NCI-H526 (cell line): ENCODE measurements at regions not wholly inside any gene's neighbourhood (a gene's known extent, or its start where the extent isn't known, plus 50 kb on each side); places are given as distances from the start of the nearest gene placed in this dataset.

Experiments used
- DNase-seq, 2 experiments: peaks; one replicate each; lab custom pipeline; 2025; lab: John Stamatoyannopoulos, UW

GRCh38 chr2:220850116-220850515, 722.0 kb downstream of the EPHA4 start:
- no peak for DNase-seq

- no peak for DNase-seq
Measured at GRCh38 chr2:220855296-220855695, 716.8 kb downstream of the EPHA4 start.

- DNase-seq: no peak
Measured at GRCh38 chr2:220856486-220856885, 715.6 kb downstream of the EPHA4 start.

- DNase-seq: no peak
Measured at GRCh38 chr2:220857368-220857767, 714.7 kb downstream of the EPHA4 start.

GRCh38 chr2:220858101-220858500, 714.0 kb downstream of the EPHA4 start:
- DNase-seq: no peak

GRCh38 chr2:220871909-220872308, 700.2 kb downstream of the EPHA4 start:
- peak in 1 of 2 experiments; percentile 19 for DNase-seq

GRCh38 chr2:220876080-220876824, 695.9 kb downstream of the EPHA4 start:
- DNase-seq: no peak

GRCh38 chr2:220877491-220877890, 694.6 kb downstream of the EPHA4 start:
- no peak for DNase-seq

GRCh38 chr2:220877897-220878296, 694.2 kb downstream of the EPHA4 start:
- no peak for DNase-seq

- DNase-seq: no peak
Measured at GRCh38 chr2:220880623-220881596, 691.2 kb downstream of the EPHA4 start.

GRCh38 chr2:220882507-220882906, 689.6 kb downstream of the EPHA4 start:
- DNase-seq: no peak

GRCh38 chr2:220885593-220885992, 686.5 kb downstream of the EPHA4 start:
- DNase-seq: no peak

GRCh38 chr2:220887271-220887870, 684.7 kb downstream of the EPHA4 start:
- DNase-seq: no peak

- no peak for DNase-seq
Measured at GRCh38 chr2:220887876-220888275, 684.2 kb downstream of the EPHA4 start.

- no peak for DNase-seq
Measured at GRCh38 chr2:220890931-220891330, 681.2 kb downstream of the EPHA4 start.

- no peak for DNase-seq
Measured at GRCh38 chr2:220891405-220891804, 680.7 kb downstream of the EPHA4 start.

- DNase-seq: no peak
Measured at GRCh38 chr2:220892018-220892634, 680.0 kb downstream of the EPHA4 start.

- no peak for DNase-seq
Measured at GRCh38 chr2:220893411-220893810, 678.7 kb downstream of the EPHA4 start.

GRCh38 chr2:220894069-220894468, 678.0 kb downstream of the EPHA4 start:
- DNase-seq: no peak

- DNase-seq: peak; percentile 13 to 22
Measured at GRCh38 chr2:220899492-220899891, 672.6 kb downstream of the EPHA4 start.

GRCh38 chr2:220904015-220904414, 668.1 kb downstream of the EPHA4 start:
- no peak for DNase-seq

- no peak for DNase-seq
Measured at GRCh38 chr2:220913384-220913783, 658.7 kb downstream of the EPHA4 start.
